AG09309 (cell line): ENCODE measurements at regions not wholly inside any gene's neighbourhood (a gene's known extent, or its start where the extent isn't known, plus 50 kb on each side); places are given as distances from the start of the nearest gene placed in this dataset.
A peak's percentile ranks its signal among the peaks of the same experiment; 100 is the strongest.
"Not testable (repeated sequence)": the region's sequence is repeated elsewhere in the genome, so short reads cannot be mapped to it uniquely, and the experiment has no call there.

Experiments
- DNase-seq: peaks from one replicate; pipeline ENCODE4 v3.0.0-alpha.2; 2010; ENCODE audit warnings: low read depth
- H3K4me3 ChIP-seq: 2 replicates; pipeline ENCODE4 v1.5.1; 2011; ENCODE audit warnings: mild to moderate bottlenecking, low read depth, low read length, moderate library complexity; ENCODE audit not compliant: control insufficient read depth
- CTCF ChIP-seq: IDR thresholded peaks from 2 replicates; pipeline ENCODE4 v1.5.1; 2011; ENCODE audit warnings: mild to moderate bottlenecking, low read depth, low read length, inconsistent platforms; ENCODE audit not compliant: insufficient read depth, control insufficient read depth; ENCODE audit errors: missing control alignments

GRCh38 chr10:29815572-29815971 lies 180.8 kb upstream of the SVIL start:
- TF ChIP-seq CTCF, result no peak
- no peak for DNase-seq
- H3K4me3 ChIP-seq, result no peak overlapping the region

GRCh38 chr10:29811751-29812427 lies 177.1 kb upstream of the SVIL start:
- DNase-seq, result peak; percentile 95
- TF ChIP-seq CTCF, result no peak
- no peak overlapping the region for H3K4me3 ChIP-seq

GRCh38 chr10:29810816-29811215 lies 176.0 kb upstream of the SVIL start:
- DNase-seq, result no peak

GRCh38 chr10:29810231-29810630 lies 175.5 kb upstream of the SVIL start:
- H3K4me3 ChIP-seq, DNase-seq: not testable (repeated sequence)

More at GRCh38 chr10:29810816-29811215, 176.0 kb upstream of the SVIL start:
- H3K4me3 ChIP-seq, result no peak overlapping the region
- no peak for TF ChIP-seq CTCF

- no peak for DNase-seq
- no peak for TF ChIP-seq CTCF
- no peak overlapping the region for H3K4me3 ChIP-seq
Measured at GRCh38 chr10:29809383-29809782, 174.6 kb upstream of the SVIL start.

- DNase-seq, result peak; percentile 13
- H3K4me3 ChIP-seq, result no peak overlapping the region
- no peak for TF ChIP-seq CTCF
Measured at GRCh38 chr10:29807163-29807806, 172.5 kb upstream of the SVIL start.

- no peak for DNase-seq
- no peak for TF ChIP-seq CTCF
Measured at GRCh38 chr10:29806350-29806788, 171.6 kb upstream of the SVIL start.

More at GRCh38 chr10:29806350-29806788, 171.6 kb upstream of the SVIL start:
- no peak overlapping the region for H3K4me3 ChIP-seq
